GM12878 (cell line): ENCODE measurements at regions not wholly inside any gene's neighbourhood (a gene's known extent, or its start where the extent isn't known, plus 50 kb on each side); places are given as distances from the start of the nearest gene placed in this dataset.

Experiments used
- EP300 ChIP-seq, 2 experiments: fragments of 150-350 bp in 1 of 2; IDR thresholded peaks; 2 replicates each; pipeline ENCODE4 v1.6.1; 2011 to 2012; ENCODE audit warnings: low read depth in 2 of 2, low read length in 2 of 2, borderline replicate concordance in 1 of 2, improper control_type of control experiment in 1 of 2, inconsistent platforms in 1 of 2; ENCODE audit not compliant: control insufficient read depth in 1 of 2
- ESRRA ChIP-seq: IDR thresholded peaks from 2 replicates; pipeline ENCODE4 v1.6.1; 2012; ENCODE audit warnings: mild to moderate bottlenecking, low read length, improper control_type of control experiment
- EZH2 ChIP-seq: IDR thresholded peaks from 2 replicates; pipeline ENCODE4 v1.6.1; 2012; ENCODE audit warnings: low read depth, mild to moderate bottlenecking, control low read depth, inconsistent platforms, low read length, borderline replicate concordance; ENCODE audit not compliant: control insufficient read depth
- KDM1A ChIP-seq: fragments of 200-600 bp; sonication (generic); IDR thresholded peaks from 2 replicates; pipeline ENCODE4 v1.6.1; 2016; ENCODE audit warnings: borderline replicate concordance
- NFYB ChIP-seq: IDR thresholded peaks from 2 replicates; pipeline ENCODE4 v1.6.1; 2011; ENCODE audit warnings: low read depth, mild to moderate bottlenecking, low read length, improper control_type of control experiment, moderate library complexity; ENCODE audit not compliant: insufficient read depth
- POLR2A ChIP-seq: IDR thresholded peaks from 2 replicates; pipeline ENCODE4 v1.6.1; 2011; ENCODE audit warnings: low read depth, mild to moderate bottlenecking, low read length
- RFX5 ChIP-seq: IDR thresholded peaks from 2 replicates; pipeline ENCODE4 v1.6.1; 2011; ENCODE audit warnings: low read depth, low read length, improper control_type of control experiment
- SIN3A ChIP-seq: IDR thresholded peaks from 2 replicates; pipeline ENCODE4 v1.6.1; 2012; ENCODE audit warnings: low read depth, low read length, improper control_type of control experiment
- SP1 ChIP-seq: IDR thresholded peaks from one replicate; pipeline ENCODE4 v1.6.1; 2011; ENCODE audit warnings: low read depth, low read length
- TCF12 ChIP-seq: IDR thresholded peaks from 2 replicates; pipeline ENCODE4 v1.6.1; 2011; ENCODE audit warnings: low read depth, mild to moderate bottlenecking, low read length
- ZNF24 ChIP-seq: fragments of 450-650 bp; IDR thresholded peaks from 2 replicates; pipeline ENCODE4 v1.6.1; 2017; ENCODE audit warnings: antibody characterized with exemption, mild to moderate bottlenecking
- TF ChIP-seq, protein P1 (sequence below): IDR thresholded peaks from 2 replicates; pipeline ENCODE4 v1.6.1; 2011; ENCODE audit warnings: low read depth, low read length, improper control_type of control experiment, borderline replicate concordance
- TF ChIP-seq, protein P2 (sequence below), 3 experiments: IDR thresholded peaks in 2 of 3; conservative IDR thresholded peaks in 1 of 3; 2 replicates each; pipeline ENCODE4 v1.5.1; 2011; ENCODE audit warnings: low read depth in 3 of 3, low read length in 3 of 3, mild to moderate bottlenecking in 3 of 3, control low read depth in 2 of 3, moderate library complexity in 2 of 3, inconsistent platforms in 1 of 3, mixed read lengths in 1 of 3; ENCODE audit not compliant: control insufficient read depth in 2 of 3, insufficient read depth in 1 of 3; ENCODE audit errors: extremely low read depth in 1 of 3

GRCh38 chr13:88761145-88761544 lies 1090.0 kb downstream of the SLITRK5 start:
- TF ChIP-seq SP1 (no peak), NFYB (no peak), ESRRA (no peak), TCF12 (no peak), EP300 (IDR thresholded peaks at IDR 0.05; ENCODE audit: borderline replicate concordance in 1 of 2, control insufficient read depth in 1 of 2, low read depth in 2 of 2, low read length in 2 of 2) (no peak), KDM1A (no peak), EZH2 (no peak), SIN3A (no peak), RFX5 (no peak), POLR2A (no peak), ZNF24 (no peak)
- TF ChIP-seq, protein P1, sequence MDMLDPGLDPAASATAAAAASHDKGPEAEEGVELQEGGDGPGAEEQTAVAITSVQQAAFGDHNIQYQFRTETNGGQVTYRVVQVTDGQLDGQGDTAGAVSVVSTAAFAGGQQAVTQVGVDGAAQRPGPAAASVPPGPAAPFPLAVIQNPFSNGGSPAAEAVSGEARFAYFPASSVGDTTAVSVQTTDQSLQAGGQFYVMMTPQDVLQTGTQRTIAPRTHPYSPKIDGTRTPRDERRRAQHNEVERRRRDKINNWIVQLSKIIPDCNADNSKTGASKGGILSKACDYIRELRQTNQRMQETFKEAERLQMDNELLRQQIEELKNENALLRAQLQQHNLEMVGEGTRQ: no peak
- TF ChIP-seq, protein P2, sequence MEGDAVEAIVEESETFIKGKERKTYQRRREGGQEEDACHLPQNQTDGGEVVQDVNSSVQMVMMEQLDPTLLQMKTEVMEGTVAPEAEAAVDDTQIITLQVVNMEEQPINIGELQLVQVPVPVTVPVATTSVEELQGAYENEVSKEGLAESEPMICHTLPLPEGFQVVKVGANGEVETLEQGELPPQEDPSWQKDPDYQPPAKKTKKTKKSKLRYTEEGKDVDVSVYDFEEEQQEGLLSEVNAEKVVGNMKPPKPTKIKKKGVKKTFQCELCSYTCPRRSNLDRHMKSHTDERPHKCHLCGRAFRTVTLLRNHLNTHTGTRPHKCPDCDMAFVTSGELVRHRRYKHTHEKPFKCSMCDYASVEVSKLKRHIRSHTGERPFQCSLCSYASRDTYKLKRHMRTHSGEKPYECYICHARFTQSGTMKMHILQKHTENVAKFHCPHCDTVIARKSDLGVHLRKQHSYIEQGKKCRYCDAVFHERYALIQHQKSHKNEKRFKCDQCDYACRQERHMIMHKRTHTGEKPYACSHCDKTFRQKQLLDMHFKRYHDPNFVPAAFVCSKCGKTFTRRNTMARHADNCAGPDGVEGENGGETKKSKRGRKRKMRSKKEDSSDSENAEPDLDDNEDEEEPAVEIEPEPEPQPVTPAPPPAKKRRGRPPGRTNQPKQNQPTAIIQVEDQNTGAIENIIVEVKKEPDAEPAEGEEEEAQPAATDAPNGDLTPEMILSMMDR (IDR thresholded peaks at IDR 0.05 in 2 of 3, conservative IDR thresholded peaks at IDR 0.05 in 1 of 3; ENCODE audit: control insufficient read depth in 2 of 3, extremely low read depth in 1 of 3, insufficient read depth in 1 of 3, low read depth in 3 of 3, low read length in 3 of 3): no peak
